ENCODE measurements at regions not wholly inside any gene's neighbourhood (a gene's known extent, or its start where the extent isn't known, plus 50 kb on each side); places are given as distances from the start of the nearest gene placed in this dataset.

DNA sequence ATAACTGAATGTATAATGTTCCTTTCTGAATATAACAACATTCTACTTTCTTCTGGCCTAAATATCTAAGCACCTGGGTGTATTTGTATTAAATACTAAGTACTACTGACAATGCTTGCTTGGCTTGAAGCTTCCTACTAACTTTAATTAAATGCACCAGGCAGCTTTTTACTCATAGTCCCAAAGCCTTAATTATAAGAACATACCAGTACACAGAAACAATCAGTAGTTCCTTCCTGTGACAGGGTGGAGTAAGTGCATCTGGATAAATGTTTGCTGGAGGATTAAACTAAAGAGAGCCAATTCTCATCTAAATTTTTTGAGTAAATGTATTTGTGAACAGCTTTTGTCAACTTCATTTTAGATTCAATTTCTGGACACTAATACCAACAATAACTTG, 558.6 kb upstream of the SEMA6A start:
- TF ChIP-seq, protein P1, sequence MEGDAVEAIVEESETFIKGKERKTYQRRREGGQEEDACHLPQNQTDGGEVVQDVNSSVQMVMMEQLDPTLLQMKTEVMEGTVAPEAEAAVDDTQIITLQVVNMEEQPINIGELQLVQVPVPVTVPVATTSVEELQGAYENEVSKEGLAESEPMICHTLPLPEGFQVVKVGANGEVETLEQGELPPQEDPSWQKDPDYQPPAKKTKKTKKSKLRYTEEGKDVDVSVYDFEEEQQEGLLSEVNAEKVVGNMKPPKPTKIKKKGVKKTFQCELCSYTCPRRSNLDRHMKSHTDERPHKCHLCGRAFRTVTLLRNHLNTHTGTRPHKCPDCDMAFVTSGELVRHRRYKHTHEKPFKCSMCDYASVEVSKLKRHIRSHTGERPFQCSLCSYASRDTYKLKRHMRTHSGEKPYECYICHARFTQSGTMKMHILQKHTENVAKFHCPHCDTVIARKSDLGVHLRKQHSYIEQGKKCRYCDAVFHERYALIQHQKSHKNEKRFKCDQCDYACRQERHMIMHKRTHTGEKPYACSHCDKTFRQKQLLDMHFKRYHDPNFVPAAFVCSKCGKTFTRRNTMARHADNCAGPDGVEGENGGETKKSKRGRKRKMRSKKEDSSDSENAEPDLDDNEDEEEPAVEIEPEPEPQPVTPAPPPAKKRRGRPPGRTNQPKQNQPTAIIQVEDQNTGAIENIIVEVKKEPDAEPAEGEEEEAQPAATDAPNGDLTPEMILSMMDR (conservative IDR thresholded peaks at IDR 0.05 in 1 of 2, IDR thresholded peaks at IDR 0.05 in 1 of 2; ENCODE audit: extremely low read depth in 1 of 2, insufficient read depth in 1 of 2, low read depth in 1 of 2, low read length in 2 of 2): no peak
- TF ChIP-seq EZH2 (IDR thresholded peaks at IDR 0.05; ENCODE audit: borderline replicate concordance, low read length): no peak

All from mammary epithelial cell (primary cell).